Renal cortex interstitium (tissue), 11 donors: ENCODE measurements at regions not wholly inside any gene's neighbourhood (a gene's known extent, or its start where the extent isn't known, plus 50 kb on each side); places are given as distances from the start of the nearest gene placed in this dataset.

Source experiments
- DNase-seq, 11 donors: peaks; one replicate each; pipeline ENCODE4 v3.0.0-alpha.2; 2013; ENCODE audit warnings: low read depth in 9 of 11, low spot score in 4 of 11; ENCODE audit errors: extremely low read depth in 1 of 11

GRCh38 chr5:9692576-9692975 lies 62.4 kb upstream of the TAS2R1 start:
- DNase-seq = no peak

- DNase-seq = no peak
These were observed 61.1 kb upstream of the TAS2R1 start for GRCh38 chr5:9691261-9691660.

GRCh38 chr5:9690751-9691150 lies 60.6 kb upstream of the TAS2R1 start:
- no peak for DNase-seq

- DNase-seq = no peak
These were observed 56.1 kb upstream of the TAS2R1 start for GRCh38 chr5:9686216-9686615.

GRCh38 chr5:9681706-9682105 lies 51.6 kb upstream of the TAS2R1 start:
- no peak for DNase-seq
